GM18520 (cell line): ENCODE measurements at regions not wholly inside any gene's neighbourhood (a gene's known extent, or its start where the extent isn't known, plus 50 kb on each side); places are given as distances from the start of the nearest gene placed in this dataset.
"Not testable (repeated sequence)": the region's sequence is repeated elsewhere in the genome, so short reads cannot be mapped to it uniquely, and the experiment has no call there.

ENCODE experiments used
- ATAC-seq: cut with Tn5 transposase; IDR thresholded peaks from one replicate; pipeline ENCODE4 v1.9.1; 2021; ENCODE audit not compliant: unreplicated experiment

DNA sequence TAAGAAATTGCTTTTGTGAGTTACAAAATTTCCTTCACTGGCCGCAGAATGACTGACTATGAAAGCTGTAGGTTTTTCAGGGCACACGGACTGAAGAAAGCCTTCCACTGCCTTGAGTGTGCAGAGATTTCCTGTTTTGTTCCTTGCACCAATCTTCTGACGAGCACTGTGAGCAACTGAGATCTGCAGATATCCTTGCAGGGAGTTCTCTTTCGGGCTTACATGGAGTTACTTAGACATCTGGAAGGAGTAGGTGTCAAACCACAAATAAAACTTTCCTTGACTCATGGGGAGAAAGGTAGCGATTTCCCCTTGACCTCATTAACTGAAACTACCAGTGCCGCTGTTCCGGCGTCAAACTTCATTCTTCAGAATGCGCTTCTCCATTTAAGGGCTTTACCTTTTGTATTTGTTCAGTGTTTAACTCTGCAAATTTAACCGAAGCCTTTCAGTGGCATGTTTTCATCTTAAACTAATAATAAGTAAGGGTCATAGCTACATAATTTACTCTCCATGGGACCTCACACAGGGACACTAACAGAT is 1175.3 kb downstream of the GATA3 start:
- ATAC-seq, result no peak

DNA sequence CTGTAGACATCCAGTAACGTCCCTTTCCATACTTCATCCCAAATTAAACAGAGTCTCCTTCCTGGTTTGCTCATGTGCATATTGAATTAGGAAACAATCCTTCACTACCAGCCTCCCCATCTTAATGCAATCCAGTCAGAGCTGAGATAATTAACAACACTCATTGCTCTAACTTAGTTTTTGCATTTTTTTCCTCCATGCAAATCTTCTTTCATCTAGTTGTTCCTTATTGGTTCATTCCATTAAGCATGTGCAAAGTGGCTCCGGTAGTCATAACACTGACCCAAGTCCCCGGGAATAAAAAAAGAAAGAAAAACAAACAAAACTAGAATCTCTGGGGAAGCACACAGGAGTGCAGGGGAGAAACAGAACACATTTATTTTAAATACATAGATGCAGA is 1176.1 kb downstream of the GATA3 start:
- no peak for ATAC-seq

DNA sequence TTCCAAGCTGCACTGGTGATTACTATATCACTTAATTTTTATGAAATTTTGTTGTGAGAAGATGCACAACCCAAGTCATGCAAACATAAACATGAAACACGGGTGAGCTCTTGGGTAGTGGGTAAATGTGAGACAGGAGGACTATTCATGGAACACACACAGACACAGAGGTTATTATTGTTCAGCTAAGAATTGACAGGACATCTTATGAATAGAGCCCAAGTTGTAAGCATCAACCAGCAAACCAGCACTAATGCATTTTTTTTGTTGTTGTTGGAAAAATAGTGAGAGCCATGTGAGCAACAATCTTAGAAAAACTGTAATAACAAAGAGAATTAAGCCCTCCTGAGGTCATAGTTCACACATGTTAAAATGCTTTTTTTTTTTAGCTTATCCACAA is 1179.7 kb downstream of the GATA3 start:
- ATAC-seq, result no peak

DNA sequence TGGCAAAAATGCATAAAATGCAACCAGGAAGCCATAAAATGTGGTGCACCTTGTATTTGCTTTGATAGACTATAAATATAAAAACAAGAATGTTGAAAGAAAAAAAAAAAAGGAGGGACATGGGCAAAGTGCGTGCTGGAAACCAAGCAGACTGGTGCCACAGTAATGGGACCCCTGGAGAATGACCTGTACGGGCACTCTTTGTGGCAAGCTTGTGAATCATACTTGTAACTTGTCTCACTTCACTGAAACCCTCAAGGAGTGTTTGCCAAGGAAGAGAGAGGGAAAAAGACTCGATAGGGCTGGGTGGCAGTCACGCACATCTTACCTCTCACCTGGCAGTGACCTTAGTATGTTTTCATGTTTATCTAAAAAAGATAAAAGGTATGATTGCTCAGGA is 1183.6 kb downstream of the GATA3 start:
- ATAC-seq, result no peak

DNA sequence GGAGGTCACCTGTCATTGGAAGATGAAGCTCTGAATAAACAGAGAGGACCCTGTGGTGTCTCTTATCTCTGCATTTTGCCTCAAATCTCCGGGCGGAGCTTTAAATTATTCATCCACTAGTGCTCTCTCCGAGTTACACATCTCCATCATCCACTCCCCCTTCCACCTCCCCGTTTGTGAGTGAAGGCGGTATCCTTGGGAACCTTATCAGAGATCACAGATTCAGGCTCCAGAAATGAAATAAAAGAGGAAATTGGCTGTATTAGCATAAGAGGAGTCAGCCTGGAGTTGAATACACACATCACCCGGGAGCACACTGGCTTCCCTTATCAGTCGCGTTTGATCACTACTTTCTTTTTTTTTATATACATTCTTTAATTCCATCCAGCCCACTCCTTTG is 1184.8 kb downstream of the GATA3 start:
- no peak for ATAC-seq

- no peak for ATAC-seq
These were observed 1189.5 kb downstream of the GATA3 start for GRCh38 chr10:9243941-9244411.

GRCh38 chr10:9244864-9245263 is 1190.4 kb downstream of the GATA3 start:
- ATAC-seq, result no peak

- no peak for ATAC-seq
These were observed 1198.6 kb downstream of the GATA3 start for GRCh38 chr10:9253121-9253520.

- no peak for ATAC-seq
These were observed 1199.9 kb downstream of the GATA3 start for GRCh38 chr10:9254353-9254752.

DNA sequence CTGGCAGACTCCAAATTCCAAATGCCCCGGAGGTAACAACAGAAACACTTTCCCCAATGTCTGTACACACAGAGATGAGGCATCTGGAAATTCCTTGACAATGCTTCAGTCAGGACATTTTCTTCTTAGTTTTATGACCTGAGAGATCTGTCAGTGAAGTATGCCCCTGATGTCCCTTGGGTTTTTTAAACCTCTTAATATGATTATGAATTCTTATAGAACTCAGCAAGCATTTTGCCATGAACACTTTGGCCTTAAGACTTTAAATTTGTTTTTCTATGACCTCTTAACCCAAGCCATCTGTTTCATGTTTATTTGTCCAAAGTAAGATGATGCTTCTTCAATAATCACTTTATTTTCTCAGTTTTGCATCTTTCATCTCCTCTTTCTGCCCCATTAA is 1206.2 kb downstream of the GATA3 start:
- ATAC-seq, result no peak

- ATAC-seq, result no peak
These were observed 1208.3 kb downstream of the GATA3 start for GRCh38 chr10:9262770-9263169.

DNA sequence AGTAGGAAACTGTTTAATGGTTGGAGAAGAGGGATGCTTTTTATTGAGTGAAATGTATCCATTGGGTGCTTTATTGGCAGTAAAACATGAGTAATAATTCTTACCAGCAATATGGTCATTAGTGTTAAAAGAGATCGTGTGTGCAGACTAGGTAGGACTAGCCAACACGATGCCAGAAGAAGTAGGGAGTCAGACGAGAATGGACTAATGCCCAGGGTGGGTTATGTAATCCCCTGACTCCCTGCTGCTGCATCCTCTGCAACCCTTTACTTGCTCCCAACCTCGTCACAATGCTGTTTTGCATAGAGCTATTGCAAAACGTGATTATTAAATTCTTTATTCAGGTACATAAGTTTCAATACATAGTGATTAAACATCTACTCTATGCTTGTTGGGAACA is 1213.7 kb downstream of the GATA3 start:
- no peak for ATAC-seq

- not testable (repeated sequence) for ATAC-seq
These were observed 1218.8 kb downstream of the GATA3 start for GRCh38 chr10:9273126-9273833.

DNA sequence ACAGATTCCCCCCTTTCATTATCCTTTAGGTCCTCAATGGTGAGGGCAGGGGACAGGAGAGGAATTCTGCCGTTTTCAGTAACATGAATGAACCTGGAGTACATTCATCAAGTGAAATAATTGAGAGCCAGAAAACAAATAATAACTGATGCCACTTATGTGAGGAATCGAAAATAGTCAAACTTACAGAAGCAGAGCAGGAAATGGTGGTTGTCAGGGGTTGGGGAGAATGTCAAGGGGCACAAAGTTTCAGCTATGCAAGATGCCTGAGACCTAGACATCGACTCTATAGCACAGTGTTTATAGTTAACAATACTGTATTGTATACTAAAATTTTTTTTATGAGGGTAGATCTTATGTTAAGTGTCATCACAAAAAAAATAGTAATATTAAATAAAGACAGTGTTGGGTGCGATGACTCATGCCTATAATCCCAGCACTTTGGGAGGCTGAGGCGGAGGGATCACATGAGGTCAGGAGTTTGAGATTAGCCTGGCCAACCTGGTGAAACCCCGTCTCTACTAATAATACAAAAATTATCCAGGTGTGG is 1219.8 kb downstream of the GATA3 start:
- no peak for ATAC-seq

DNA sequence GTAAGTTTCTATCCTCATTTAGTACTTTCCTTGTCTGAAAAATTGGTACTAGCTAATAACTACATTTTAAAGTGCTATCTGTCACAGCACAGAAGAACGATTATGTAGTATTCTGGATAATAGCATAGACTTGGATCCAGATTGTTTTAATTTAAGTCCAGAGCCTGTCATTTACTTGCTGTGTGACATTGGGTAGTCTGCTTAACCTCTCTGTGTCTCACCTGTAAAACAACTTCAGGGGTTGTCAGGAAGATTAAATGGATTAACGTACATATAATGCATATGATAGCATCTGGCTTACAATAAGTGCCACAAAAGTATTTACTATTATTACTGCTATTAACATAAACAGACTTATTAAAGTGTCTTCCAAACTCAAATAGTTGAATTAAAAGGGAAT is 1221.4 kb downstream of the GATA3 start:
- ATAC-seq, result no peak

DNA sequence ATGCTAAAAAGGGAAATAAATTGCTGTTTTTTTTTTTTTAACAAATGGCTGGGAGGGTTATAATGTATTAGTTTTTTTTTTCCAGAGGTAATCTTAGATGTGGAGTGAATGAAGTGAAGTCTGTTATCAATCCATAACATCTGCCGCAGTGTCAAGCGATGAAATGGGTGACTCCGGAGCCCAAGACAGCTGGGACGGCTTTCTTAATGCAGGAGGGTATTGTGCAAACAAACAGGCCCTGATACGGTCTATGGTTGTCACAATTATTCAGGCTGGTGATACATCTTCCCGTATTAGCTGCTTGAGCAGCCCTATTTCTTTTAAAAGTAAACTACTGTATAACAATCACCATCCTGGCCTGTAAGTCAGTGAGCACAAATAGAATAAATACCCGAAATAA is 1231.2 kb downstream of the GATA3 start:
- ATAC-seq, result no peak

GRCh38 chr10:9289811-9290210 is 1235.3 kb downstream of the GATA3 start:
- no peak for ATAC-seq

DNA sequence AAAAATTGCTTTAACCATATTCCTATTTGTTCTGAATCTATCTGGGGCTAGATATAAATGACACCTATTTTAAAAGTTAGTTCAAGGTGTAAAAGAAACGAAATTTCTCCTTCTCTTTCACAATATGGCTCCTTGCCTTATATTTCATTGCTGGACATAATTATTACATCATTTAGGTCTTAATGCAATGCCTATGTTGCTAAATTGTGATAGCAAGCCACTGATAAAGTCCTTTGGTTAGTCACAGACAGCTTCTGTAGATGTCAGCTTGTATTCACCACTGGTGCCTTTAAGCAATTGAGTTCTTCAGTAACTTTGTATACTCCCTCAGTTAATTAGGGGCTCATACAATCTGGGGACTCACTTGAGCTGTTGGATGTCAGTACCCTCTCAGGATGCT is 1236.6 kb downstream of the GATA3 start:
- no peak for ATAC-seq

DNA sequence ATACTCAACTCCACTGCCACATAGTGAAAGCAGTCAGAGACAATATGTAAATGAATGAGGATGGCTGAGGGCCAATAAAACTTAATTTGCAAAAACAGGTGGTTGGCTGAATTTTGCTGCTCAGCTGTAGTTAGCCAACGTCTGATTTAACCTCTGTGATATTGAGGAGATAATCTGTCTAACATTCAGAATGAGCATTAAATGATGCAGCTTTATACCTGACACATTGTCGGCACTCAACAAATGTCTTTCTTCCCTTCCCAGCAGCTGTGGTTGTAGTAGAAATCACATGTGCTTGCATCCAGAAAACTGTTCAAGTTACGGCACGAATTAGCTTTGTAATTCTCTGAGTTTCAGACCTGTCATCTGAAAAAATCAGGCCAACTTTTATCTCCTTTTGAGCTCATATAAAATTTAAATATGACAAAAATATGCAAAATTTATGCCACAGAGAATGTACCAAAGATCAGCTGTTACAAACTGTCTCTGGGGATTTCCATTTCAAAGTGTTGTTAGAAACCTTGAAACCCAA is 1239.7 kb downstream of the GATA3 start:
- ATAC-seq, result no peak

DNA sequence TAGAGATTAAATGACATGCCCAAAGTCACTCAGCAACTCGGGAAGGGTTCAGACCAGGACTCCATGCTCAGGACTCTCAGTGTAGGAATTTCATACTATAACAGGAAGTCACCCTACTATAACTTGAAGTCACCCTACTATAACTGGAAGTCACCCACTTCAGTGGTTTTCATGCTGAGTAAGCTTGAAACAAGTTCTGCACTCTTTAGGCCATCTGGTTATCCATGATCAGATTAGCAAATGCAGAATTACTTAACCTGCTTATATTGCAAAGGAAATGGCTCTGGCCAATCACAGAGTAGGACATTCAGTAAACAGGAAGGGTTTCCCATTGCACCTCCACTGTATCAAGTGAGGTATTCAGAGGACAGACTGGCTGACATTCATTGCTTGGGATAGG is 1240.4 kb downstream of the GATA3 start:
- ATAC-seq, result peak; percentile 82

DNA sequence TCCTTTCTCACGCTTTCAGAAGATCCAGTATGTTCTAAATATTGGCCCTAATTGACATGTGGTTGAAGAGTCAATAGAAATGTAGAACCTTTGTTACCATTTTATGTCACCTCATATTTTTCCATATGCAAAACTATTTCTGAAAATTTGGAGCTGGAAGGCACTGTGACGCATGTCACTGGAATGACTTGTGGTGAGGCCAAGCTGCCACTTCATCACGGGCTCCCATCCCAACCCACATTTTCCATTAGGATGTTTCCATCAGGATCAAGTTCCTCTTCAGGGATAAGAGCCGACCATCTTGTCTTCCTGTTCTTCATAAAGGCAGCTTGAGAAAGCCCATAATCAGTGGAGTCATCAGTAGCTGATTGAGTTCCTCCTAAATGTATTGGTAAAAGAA is 1241.7 kb downstream of the GATA3 start:
- no peak for ATAC-seq

GRCh38 chr10:9297580-9297979 is 1243.1 kb downstream of the GATA3 start:
- ATAC-seq, result no peak
